Thyroid gland (tissue), 4 donors: ENCODE measurements at regions not wholly inside any gene's neighbourhood (a gene's known extent, or its start where the extent isn't known, plus 50 kb on each side); places are given as distances from the start of the nearest gene placed in this dataset.

Experiments used
- DNase-seq, 2 donors: peaks; one replicate each; pipeline ENCODE4 v3.0.0-alpha.2; 2019
- H3K27ac ChIP-seq, 3 donors: fragments of 200-600 bp; sonication (generic); 1 replicate in 2 of 3; 2 replicates in 1 of 3; pipeline ENCODE4 v1.5.1; 2016 to 2019; ENCODE audit warnings: mild to moderate bottlenecking in 1 of 3, moderate library complexity in 1 of 3
- H3K27me3 ChIP-seq: fragments of 200-600 bp; sonication (generic); one replicate; pipeline ENCODE4 v1.5.1; 2019
- H3K36me3 ChIP-seq, 2 donors: fragments of 200-600 bp; sonication (generic); one replicate each; pipeline ENCODE4 v1.5.1; 2016 to 2019
- H3K4me1 ChIP-seq, 2 donors: fragments of 200-600 bp; sonication (generic); one replicate each; pipeline ENCODE4 v1.5.1; 2017 to 2019
- H3K4me3 ChIP-seq, 3 donors: fragments of 200-600 bp; sonication (generic); replicated peaks in 1 of 3; 1 replicate in 2 of 3; 2 replicates in 1 of 3; pipeline ENCODE4 v1.5.1; 2016; ENCODE audit warnings: mild to moderate bottlenecking in 1 of 3
- H3K9me3 ChIP-seq: fragments of 200-600 bp; sonication (generic); one replicate; pipeline ENCODE4 v1.5.1; 2017
- CTCF ChIP-seq, 6 experiments: fragments of 200-600 bp in 3 of 6; fragments of 450-650 bp in 3 of 6; sonication (generic) in 3 of 6; IDR thresholded peaks; one replicate each; pipeline ENCODE4 v1.5.1; 2016 to 2019; ENCODE audit warnings: antibody characterized with exemption in 6 of 6, mild to moderate bottlenecking in 2 of 6, inconsistent platforms in 1 of 6, moderate library complexity in 1 of 6
- POLR2A ChIP-seq, 2 donors: fragments of 450-650 bp; IDR thresholded peaks; one replicate each; pipeline ENCODE4 v1.6.1; 2017; ENCODE audit warnings: antibody characterized with exemption in 2 of 2, mild to moderate bottlenecking in 2 of 2, moderate library complexity in 1 of 2
- WGBS, 2 donors: methylation state at CpG; one replicate each; pipeline ENCODE4 v1.1.5; 2017; 5-methylcytosine and 5-hydroxymethylcytosine counted together
- intact Hi-C: fragments of 100-400 bp; cut with DNase I; formaldehyde crosslinking; loops from one replicate; pipeline ENCODE4 v1.15.1; 2023

GRCh38 chr9:118985851-118986250, 383.4 kb downstream of the BRINP1 start:
- intact Hi-C loops, result no loop called here
- WGBS, 2 donors, result 77 to 82% methylated on average over 1 of the region's 1 CpG

GRCh38 chr9:118987167-118987566, 382.1 kb downstream of the BRINP1 start:
- no peaks in the 10 kb centered on the region for H3K9me3 ChIP-seq
- H3K27me3 ChIP-seq, result no peaks in the 10 kb centered on the region
- TF ChIP-seq CTCF (IDR thresholded peaks at IDR 0.05) (no peak), POLR2A (IDR thresholded peaks at IDR 0.05) (no peak)
- H3K36me3 ChIP-seq, result no peaks in the 10 kb centered on the region
- peak overlapping the region in 1 of 3 donors; percentile 26 for H3K27ac ChIP-seq
- DNase-seq, result no peak
- WGBS, 2 donors, result 29 to 39% methylated on average over 4 of the region's 4 CpGs
- H3K4me3 ChIP-seq, result no peak overlapping the region
- intact Hi-C loops, result no loop called here
- peaks cover 27 to 28% of the 10 kb centered on the region in 2 donors for H3K4me1 ChIP-seq

More at GRCh38 chr9:118985851-118986250, 383.4 kb downstream of the BRINP1 start:
- TF ChIP-seq POLR2A (IDR thresholded peaks at IDR 0.05), result no peak
- TF ChIP-seq CTCF (IDR thresholded peaks at IDR 0.05), result no peak
- no peaks in the 10 kb centered on the region for H3K27me3 ChIP-seq
- no peaks in the 10 kb centered on the region for H3K9me3 ChIP-seq
- no peaks in the 10 kb centered on the region for H3K36me3 ChIP-seq
- H3K27ac ChIP-seq, result no peak overlapping the region
- no peak overlapping the region for H3K4me3 ChIP-seq
- H3K4me1 ChIP-seq, result peaks cover 18 to 21% of the 10 kb centered on the region in 2 donors
- DNase-seq, result no peak

- DNase-seq, result peak in 1 of 2 donors; percentile 12
- Histone ChIP-seq H3K36me3 (no peaks in the 10 kb centered on the region), H3K4me1 (peaks cover 16 to 27% of the 10 kb centered on the region in 2 donors), H3K27me3 (no peaks in the 10 kb centered on the region), H3K9me3 (no peaks in the 10 kb centered on the region), H3K27ac (peak overlapping the region in 1 of 3 donors; percentile 47), H3K4me3 (no peak overlapping the region)
- TF ChIP-seq POLR2A (IDR thresholded peaks at IDR 0.05), result no peak
- no peak for TF ChIP-seq CTCF (IDR thresholded peaks at IDR 0.05)
- WGBS, 2 donors, result 46 to 66% methylated on average over 2 of the region's 2 CpGs
- intact Hi-C loops, result no loop called here
Measured at GRCh38 chr9:118990949-118991348, 378.3 kb downstream of the BRINP1 start.

- no peaks in the 10 kb centered on the region for H3K36me3 ChIP-seq
- no peak overlapping the region for H3K4me3 ChIP-seq
- intact Hi-C loops, result no loop called here
- DNase-seq, result peak in 1 of 2 donors; percentile 9
- TF ChIP-seq CTCF (IDR thresholded peaks at IDR 0.05) (no peak), POLR2A (IDR thresholded peaks at IDR 0.05) (no peak)
- peak overlapping the region in 2 of 3 donors; percentile 32 to 47 for H3K27ac ChIP-seq
- 73 to 79% methylated on average over 3 of the region's 3 CpGs for WGBS, 2 donors
- H3K9me3 ChIP-seq, result no peaks in the 10 kb centered on the region
- no peaks in the 10 kb centered on the region for H3K27me3 ChIP-seq
- H3K4me1 ChIP-seq, result peaks cover 16 to 27% of the 10 kb centered on the region in 2 donors
Measured at GRCh38 chr9:118991366-118992285, 377.6 kb downstream of the BRINP1 start.
